AG08396 (cell line): ENCODE measurements at regions not wholly inside any gene's neighbourhood (a gene's known extent, or its start where the extent isn't known, plus 50 kb on each side); places are given as distances from the start of the nearest gene placed in this dataset.
"Not testable (repeated sequence)": the region's sequence is repeated elsewhere in the genome, so short reads cannot be mapped to it uniquely, and the experiment has no call there.

Experiments
- DNase-seq: peaks from one replicate; pipeline ENCODE4 v3.0.0; 2012; ENCODE audit warnings: low spot score, mixed read lengths

- DNase-seq = not testable (repeated sequence)
Observed at GRCh38 chr1:234818040-234818387, 208.0 kb upstream of the IRF2BP2 start.

GRCh38 chr1:234817313-234818039 lies 207.5 kb upstream of the IRF2BP2 start:
- DNase-seq = not testable (repeated sequence)

GRCh38 chr1:234816864-234817263 lies 206.9 kb upstream of the IRF2BP2 start:
- not testable (repeated sequence) for DNase-seq

GRCh38 chr1:234816186-234816851 lies 206.3 kb upstream of the IRF2BP2 start:
- DNase-seq = not testable (repeated sequence)

GRCh38 chr1:234815295-234815815 lies 205.4 kb upstream of the IRF2BP2 start:
- not testable (repeated sequence) for DNase-seq

GRCh38 chr1:234814235-234814634 lies 204.3 kb upstream of the IRF2BP2 start:
- DNase-seq = not testable (repeated sequence)

- DNase-seq = not testable (repeated sequence)
Observed at GRCh38 chr1:234811824-234812223, 201.8 kb upstream of the IRF2BP2 start.

GRCh38 chr1:234810726-234811125 lies 200.7 kb upstream of the IRF2BP2 start:
- DNase-seq = not testable (repeated sequence)

- not testable (repeated sequence) for DNase-seq
Observed at GRCh38 chr1:234809854-234810245, 199.9 kb upstream of the IRF2BP2 start.

GRCh38 chr1:234808943-234809853 lies 199.2 kb upstream of the IRF2BP2 start:
- DNase-seq = not testable (repeated sequence)

GRCh38 chr1:234808459-234808858 lies 198.5 kb upstream of the IRF2BP2 start:
- DNase-seq = not testable (repeated sequence)

- DNase-seq = not testable (repeated sequence)
Observed at GRCh38 chr1:234807705-234808104, 197.7 kb upstream of the IRF2BP2 start.

- DNase-seq = not testable (repeated sequence)
Observed at GRCh38 chr1:234802586-234802985, 192.6 kb upstream of the IRF2BP2 start.

GRCh38 chr1:234801636-234802035 lies 191.7 kb upstream of the IRF2BP2 start:
- not testable (repeated sequence) for DNase-seq

GRCh38 chr1:234801147-234801546 lies 191.2 kb upstream of the IRF2BP2 start:
- DNase-seq = not testable (repeated sequence)

- not testable (repeated sequence) for DNase-seq
Observed at GRCh38 chr1:234800563-234800962, 190.6 kb upstream of the IRF2BP2 start.

- not testable (repeated sequence) for DNase-seq
Observed at GRCh38 chr1:234799021-234799689, 189.2 kb upstream of the IRF2BP2 start.

- DNase-seq = not testable (repeated sequence)
Observed at GRCh38 chr1:234797216-234797615, 187.2 kb upstream of the IRF2BP2 start.

- not testable (repeated sequence) for DNase-seq
Observed at GRCh38 chr1:234796438-234796792, 186.4 kb upstream of the IRF2BP2 start.

GRCh38 chr1:234795711-234796437 lies 185.9 kb upstream of the IRF2BP2 start:
- not testable (repeated sequence) for DNase-seq

- DNase-seq = not testable (repeated sequence)
Observed at GRCh38 chr1:234795007-234795406, 185.0 kb upstream of the IRF2BP2 start.
